Mammary epithelial cell (primary cell): ENCODE measurements at regions not wholly inside any gene's neighbourhood (a gene's known extent, or its start where the extent isn't known, plus 50 kb on each side); places are given as distances from the start of the nearest gene placed in this dataset.

Experiments
- CTCF ChIP-seq, 2 donors: IDR thresholded peaks in 1 of 2; conservative IDR thresholded peaks in 1 of 2; 2 replicates each; pipeline ENCODE4 v1.5.1; 2011 to 2012; ENCODE audit warnings: inconsistent platforms in 2 of 2, low read length in 2 of 2, mild to moderate bottlenecking in 2 of 2, control low read depth in 1 of 2, low read depth in 1 of 2; ENCODE audit not compliant: insufficient read depth in 1 of 2; ENCODE audit errors: extremely low read depth in 1 of 2
- EZH2 ChIP-seq: IDR thresholded peaks from 2 replicates; pipeline ENCODE4 v1.6.1; 2012; ENCODE audit warnings: low read length, inconsistent platforms, borderline replicate concordance

- TF ChIP-seq CTCF (conservative IDR thresholded peaks at IDR 0.05 in 1 of 2, IDR thresholded peaks at IDR 0.05 in 1 of 2; ENCODE audit: extremely low read depth in 1 of 2, insufficient read depth in 1 of 2, low read depth in 1 of 2, low read length in 2 of 2): no peak
- no peak for TF ChIP-seq EZH2
Observed at GRCh38 chrX:25548811-25549210, 533.0 kb upstream of the ARX start.
